DND-41 (cell line): ENCODE measurements at regions not wholly inside any gene's neighbourhood (a gene's known extent, or its start where the extent isn't known, plus 50 kb on each side); places are given as distances from the start of the nearest gene placed in this dataset.

ENCODE experiments used
- ATAC-seq: fragments of 200-7000 bp; cut with Tn5 transposase; 3 replicates; pipeline ENCODE4 v1.9.1; 2021; ENCODE audit warnings: low read depth; ENCODE audit not compliant: insufficient read depth
- DNase-seq: peaks from one replicate; pipeline ENCODE4 v3.0.0-alpha.2; 2020
- H2AFZ ChIP-seq: 2 replicates; pipeline ENCODE4 v1.6.0; 2012; ENCODE audit warnings: low read depth, low read length
- H3K27ac ChIP-seq: 2 replicates; pipeline ENCODE4 v1.5.1; 2012; ENCODE audit warnings: low read length, inconsistent platforms
- H3K27me3 ChIP-seq: fragments of 200-600 bp; sonication (generic); 2 replicates; pipeline ENCODE4 v1.6.0; 2012; ENCODE audit warnings: low read length, mild to moderate bottlenecking, inconsistent platforms; ENCODE audit not compliant: insufficient read depth, poor library complexity
- H3K36me3 ChIP-seq: 2 replicates; pipeline ENCODE4 v1.5.1; 2012; ENCODE audit warnings: low read length, inconsistent platforms; ENCODE audit not compliant: insufficient read depth
- H3K4me1 ChIP-seq: 2 replicates; pipeline ENCODE4 v1.5.1; 2012; ENCODE audit warnings: mild to moderate bottlenecking, low read length; ENCODE audit not compliant: insufficient read depth
- H3K4me2 ChIP-seq: 2 replicates; pipeline ENCODE4 v1.6.0; 2012; ENCODE audit warnings: mild to moderate bottlenecking, moderate library complexity, low read length, inconsistent platforms; ENCODE audit not compliant: insufficient read depth
- H3K4me3 ChIP-seq, 2 experiments: fragments of 200-600 bp in 1 of 2; shearing (Covaris generic) in 1 of 2; 2 replicates each; pipeline ENCODE4 v1.5.1; 2012 to 2016; ENCODE audit warnings: inconsistent platforms in 2 of 2, low read length in 2 of 2, mild to moderate bottlenecking in 2 of 2, low read depth in 1 of 2, moderate library complexity in 1 of 2
- H3K79me2 ChIP-seq: 2 replicates; pipeline ENCODE4 v1.6.0; 2012; ENCODE audit warnings: low read length, inconsistent platforms; ENCODE audit not compliant: insufficient read depth
- H3K9ac ChIP-seq: 2 replicates; pipeline ENCODE4 v1.6.0; 2012; ENCODE audit warnings: low read depth, mild to moderate bottlenecking, inconsistent platforms, low read length, moderate library complexity
- H3K9me3 ChIP-seq: 2 replicates; pipeline ENCODE4 v1.5.1; 2012; ENCODE audit warnings: low read length, moderate library complexity, mild to moderate bottlenecking, inconsistent platforms; ENCODE audit not compliant: insufficient read depth, severe bottlenecking
- H4K20me1 ChIP-seq: 2 replicates; pipeline ENCODE4 v1.6.0; 2012; ENCODE audit warnings: low read length; ENCODE audit not compliant: insufficient read depth
- EZH2 ChIP-seq: IDR thresholded peaks from 3 replicates; pipeline ENCODE4 v1.6.1; 2012; ENCODE audit warnings: borderline replicate concordance, low read depth, mild to moderate bottlenecking, moderate library complexity, low read length, inconsistent platforms; ENCODE audit not compliant: severe bottlenecking
- TF ChIP-seq, protein P1 (sequence below): IDR thresholded peaks from 2 replicates; pipeline ENCODE4 v1.5.1; 2012; ENCODE audit warnings: borderline replicate concordance, low read length, moderate library complexity, mild to moderate bottlenecking; ENCODE audit not compliant: poor library complexity, severe bottlenecking; ENCODE audit errors: extremely low read depth

DNA sequence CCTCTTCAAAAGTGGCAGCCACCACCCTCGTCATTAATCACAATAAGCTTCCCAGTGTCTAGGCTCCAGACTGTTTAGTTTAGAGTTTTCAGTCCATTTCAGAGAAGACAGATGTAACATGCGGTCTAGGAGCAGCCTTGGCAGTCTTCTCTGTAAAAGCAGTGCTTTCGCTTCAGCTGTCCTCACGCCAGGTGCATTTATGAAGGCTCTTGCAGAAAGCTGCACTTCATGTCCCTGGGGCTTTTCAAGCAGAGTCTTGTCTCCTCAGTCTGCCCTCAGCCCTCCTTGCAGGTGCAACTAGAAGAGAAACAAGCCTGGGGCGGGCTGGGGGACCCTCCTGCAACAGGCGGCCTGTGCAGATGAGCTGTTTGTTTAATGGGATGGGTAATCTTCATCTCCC, 281.9 kb downstream of the DRD1 start:
- Histone ChIP-seq H4K20me1 (no peaks in the 10 kb centered on the region), H3K4me2 (no peak overlapping the region), H3K9me3 (no peaks in the 10 kb centered on the region), H3K4me3 (no peak overlapping the region), H3K36me3 (no peaks in the 10 kb centered on the region), H3K79me2 (no peaks in the 10 kb centered on the region), H3K27me3 (peaks cover 12% of the 10 kb centered on the region), H3K27ac (no peak overlapping the region), H3K9ac (no peak overlapping the region), H3K4me1 (no peaks in the 10 kb centered on the region), H2AFZ (no peak overlapping the region)
- ATAC-seq (no peak), DNase-seq (no peak)
- TF ChIP-seq, protein P1, sequence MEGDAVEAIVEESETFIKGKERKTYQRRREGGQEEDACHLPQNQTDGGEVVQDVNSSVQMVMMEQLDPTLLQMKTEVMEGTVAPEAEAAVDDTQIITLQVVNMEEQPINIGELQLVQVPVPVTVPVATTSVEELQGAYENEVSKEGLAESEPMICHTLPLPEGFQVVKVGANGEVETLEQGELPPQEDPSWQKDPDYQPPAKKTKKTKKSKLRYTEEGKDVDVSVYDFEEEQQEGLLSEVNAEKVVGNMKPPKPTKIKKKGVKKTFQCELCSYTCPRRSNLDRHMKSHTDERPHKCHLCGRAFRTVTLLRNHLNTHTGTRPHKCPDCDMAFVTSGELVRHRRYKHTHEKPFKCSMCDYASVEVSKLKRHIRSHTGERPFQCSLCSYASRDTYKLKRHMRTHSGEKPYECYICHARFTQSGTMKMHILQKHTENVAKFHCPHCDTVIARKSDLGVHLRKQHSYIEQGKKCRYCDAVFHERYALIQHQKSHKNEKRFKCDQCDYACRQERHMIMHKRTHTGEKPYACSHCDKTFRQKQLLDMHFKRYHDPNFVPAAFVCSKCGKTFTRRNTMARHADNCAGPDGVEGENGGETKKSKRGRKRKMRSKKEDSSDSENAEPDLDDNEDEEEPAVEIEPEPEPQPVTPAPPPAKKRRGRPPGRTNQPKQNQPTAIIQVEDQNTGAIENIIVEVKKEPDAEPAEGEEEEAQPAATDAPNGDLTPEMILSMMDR, result no peak
- no peak for TF ChIP-seq EZH2

DNA sequence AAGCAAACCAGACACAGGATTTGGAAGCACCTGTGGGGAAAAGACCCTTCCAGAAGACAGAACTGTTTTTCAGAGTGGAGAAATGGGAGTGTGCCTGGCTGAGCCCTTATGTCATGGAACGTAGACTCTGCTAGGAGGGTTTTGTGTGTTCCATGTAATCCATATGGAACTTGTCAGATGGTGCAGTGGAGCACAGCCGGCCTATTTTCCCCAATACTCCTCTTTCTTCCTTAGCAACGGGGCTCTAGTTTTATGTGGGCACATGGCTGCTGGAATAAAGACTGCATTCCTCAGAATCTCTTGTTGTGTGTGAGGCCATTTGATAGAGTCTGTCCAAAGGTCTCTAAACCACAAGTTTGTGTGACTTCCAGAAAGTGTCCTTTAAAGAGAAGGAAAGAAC, 284.0 kb downstream of the DRD1 start:
- DNase-seq (no peak), ATAC-seq (no peak)
- Histone ChIP-seq H3K9ac (no peak overlapping the region), H3K4me1 (no peaks in the 10 kb centered on the region), H3K36me3 (no peaks in the 10 kb centered on the region), H3K9me3 (no peaks in the 10 kb centered on the region), H3K27ac (no peak overlapping the region), H4K20me1 (no peaks in the 10 kb centered on the region), H3K27me3 (peaks cover 12% of the 10 kb centered on the region), H3K79me2 (no peaks in the 10 kb centered on the region), H2AFZ (no peak overlapping the region), H3K4me3 (no peak overlapping the region), H3K4me2 (no peak overlapping the region)
- TF ChIP-seq EZH2, result no peak

DNA sequence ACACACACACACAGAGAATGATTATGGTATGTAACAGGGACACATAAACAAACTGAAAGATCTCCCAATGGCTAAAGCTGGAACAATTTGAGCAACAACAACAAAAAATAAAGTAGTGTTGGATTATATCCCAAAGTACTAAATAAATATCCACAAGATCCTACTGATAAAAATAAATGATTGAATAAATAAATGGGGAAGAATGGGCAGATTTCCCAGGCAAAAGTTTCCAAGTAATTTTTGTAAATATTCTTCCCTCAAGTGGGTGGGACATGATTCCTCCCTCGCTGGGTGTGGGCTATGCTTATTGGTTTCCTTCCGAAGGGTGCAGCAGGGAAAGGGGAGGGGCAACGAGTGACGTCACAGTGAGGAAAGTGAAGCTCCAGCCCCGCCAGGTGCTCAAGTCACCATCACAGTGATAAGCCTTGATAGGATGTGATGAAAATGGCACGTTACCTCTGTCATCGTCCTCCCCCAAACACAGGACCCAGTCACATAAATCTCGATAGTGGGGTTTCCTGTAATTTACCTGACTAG, 295.3 kb downstream of the DRD1 start:
- Histone ChIP-seq H3K27me3 (no peaks in the 10 kb centered on the region), H3K4me2 (no peak overlapping the region), H3K27ac (no peak overlapping the region), H3K36me3 (no peaks in the 10 kb centered on the region), H4K20me1 (no peaks in the 10 kb centered on the region), H3K4me3 (no peak overlapping the region), H3K79me2 (no peaks in the 10 kb centered on the region), H3K9me3 (peaks cover 11% of the 10 kb centered on the region), H3K9ac (no peak overlapping the region), H2AFZ (no peak overlapping the region), H3K4me1 (no peaks in the 10 kb centered on the region)
- TF ChIP-seq EZH2, result no peak
- TF ChIP-seq, protein P1, result no peak
- DNase-seq (no peak), ATAC-seq (no peak)

DNA sequence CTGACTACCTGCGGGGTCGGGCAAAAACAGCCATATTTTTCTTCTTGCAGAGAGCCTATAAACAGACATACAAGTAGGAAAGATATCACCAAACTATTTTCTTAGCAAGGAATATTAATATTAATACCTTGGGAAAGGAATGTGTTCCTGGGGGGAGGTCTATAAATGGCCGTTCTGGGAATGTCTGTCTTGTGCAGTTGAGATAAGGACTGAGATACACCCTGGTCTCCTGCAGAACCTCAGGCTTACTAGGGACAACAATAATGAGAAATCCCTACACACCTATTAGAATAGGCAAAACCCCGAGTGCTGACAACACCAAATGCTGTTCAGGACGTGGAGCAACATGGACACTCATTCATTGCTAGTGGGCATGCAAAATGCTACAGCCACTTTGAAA, 297.2 kb downstream of the DRD1 start:
- Histone ChIP-seq H3K27ac (no peak overlapping the region), H2AFZ (no peak overlapping the region), H3K4me1 (no peaks in the 10 kb centered on the region), H3K4me3 (no peak overlapping the region), H3K9me3 (peaks cover 6% of the 10 kb centered on the region), H3K79me2 (no peaks in the 10 kb centered on the region), H4K20me1 (no peaks in the 10 kb centered on the region), H3K4me2 (no peak overlapping the region), H3K9ac (no peak overlapping the region), H3K27me3 (no peaks in the 10 kb centered on the region), H3K36me3 (no peaks in the 10 kb centered on the region)
- DNase-seq (no peak), ATAC-seq (no peak)
- TF ChIP-seq, protein P1, result no peak
- TF ChIP-seq EZH2, result no peak
